Endothelial cell (in vitro differentiated cells): ENCODE measurements at regions not wholly inside any gene's neighbourhood (a gene's known extent, or its start where the extent isn't known, plus 50 kb on each side); places are given as distances from the start of the nearest gene placed in this dataset.
"Not testable (repeated sequence)": the region's sequence is repeated elsewhere in the genome, so short reads cannot be mapped to it uniquely, and the experiment has no call there.

Source experiments
- DNase-seq: peaks from one replicate; pipeline ENCODE4 v3.0.0; 2021; ENCODE audit warnings: low spot score
- H3K27ac Mint-ChIP-seq: one replicate; pipeline ENCODE4 v1.8.0; 2021; ENCODE audit warnings: mixed read lengths, inconsistent platforms; ENCODE audit not compliant: unreplicated experiment
- H3K27me3 Mint-ChIP-seq: one replicate; pipeline ENCODE4 v1.8.0; 2021; ENCODE audit warnings: mild to moderate bottlenecking, moderate library complexity, mixed read lengths, inconsistent platforms; ENCODE audit not compliant: unreplicated experiment
- H3K36me3 Mint-ChIP-seq: one replicate; pipeline ENCODE4 v1.8.0; 2021; ENCODE audit warnings: mild to moderate bottlenecking, low read depth, mixed read lengths, inconsistent platforms; ENCODE audit not compliant: unreplicated experiment
- H3K4me1 Mint-ChIP-seq: one replicate; pipeline ENCODE4 v1.8.0; 2021; ENCODE audit warnings: mild to moderate bottlenecking, mixed read lengths, inconsistent platforms; ENCODE audit not compliant: unreplicated experiment
- H3K4me3 Mint-ChIP-seq: one replicate; pipeline ENCODE4 v1.8.0; 2021; ENCODE audit warnings: mild to moderate bottlenecking, mixed read lengths, inconsistent platforms; ENCODE audit not compliant: unreplicated experiment
- H3K9me3 Mint-ChIP-seq: one replicate; pipeline ENCODE4 v1.8.0; 2021; ENCODE audit warnings: mixed read lengths, inconsistent platforms; ENCODE audit not compliant: unreplicated experiment
- CTCF ChIP-seq: fragments of 200-600 bp; sonication (generic); IDR thresholded peaks from one replicate; pipeline ENCODE4 v1.5.0; 2021; ENCODE audit warnings: antibody characterized with exemption; ENCODE audit not compliant: unreplicated experiment

- H3K4me3 Mint-ChIP-seq, DNase-seq: not testable (repeated sequence)
Observed at GRCh38 chr15:31647337-31647826, 320.7 kb downstream of the KLF13 start.

GRCh38 chr15:31649634-31650033 lies 323.0 kb downstream of the KLF13 start:
- H3K36me3 Mint-ChIP-seq, H3K27ac Mint-ChIP-seq, H3K27me3 Mint-ChIP-seq, DNase-seq, H3K9me3 Mint-ChIP-seq, H3K4me3 Mint-ChIP-seq: not testable (repeated sequence)
- peak; percentile 1 for TF ChIP-seq CTCF
- H3K4me1 Mint-ChIP-seq, result peaks cover 11% of the 10 kb centered on the region

More at GRCh38 chr15:31647337-31647826, 320.7 kb downstream of the KLF13 start:
- H3K27me3 Mint-ChIP-seq, H3K9me3 Mint-ChIP-seq, H3K36me3 Mint-ChIP-seq, H3K27ac Mint-ChIP-seq: not testable (repeated sequence)
- peaks cover 11% of the 10 kb centered on the region for H3K4me1 Mint-ChIP-seq

- not testable (repeated sequence) for H3K4me3 Mint-ChIP-seq, H3K27ac Mint-ChIP-seq, H3K27me3 Mint-ChIP-seq, H3K9me3 Mint-ChIP-seq, H3K36me3 Mint-ChIP-seq
- H3K4me1 Mint-ChIP-seq, result peaks cover 11% of the 10 kb centered on the region
- peak; percentile 40 for DNase-seq
- TF ChIP-seq CTCF, result peak; percentile 17
Observed at GRCh38 chr15:31650055-31650701, 323.5 kb downstream of the KLF13 start.

- not testable (repeated sequence) for H3K27me3 Mint-ChIP-seq
Observed at GRCh38 chr15:31656915-31657314, 330.3 kb downstream of the KLF13 start.

GRCh38 chr15:31660816-31661215 lies 334.2 kb downstream of the KLF13 start:
- H3K27ac Mint-ChIP-seq, result no peak overlapping the region
- H3K27me3 Mint-ChIP-seq, result peaks cover 2% of the 10 kb centered on the region
- H3K9me3 Mint-ChIP-seq, result no peaks in the 10 kb centered on the region
- no peaks in the 10 kb centered on the region for H3K4me1 Mint-ChIP-seq
- no peaks in the 10 kb centered on the region for H3K36me3 Mint-ChIP-seq
- no peak for DNase-seq
- no peak overlapping the region for H3K4me3 Mint-ChIP-seq
- no peak for TF ChIP-seq CTCF

More at GRCh38 chr15:31656915-31657314, 330.3 kb downstream of the KLF13 start:
- H3K9me3 Mint-ChIP-seq, H3K27ac Mint-ChIP-seq, H3K4me1 Mint-ChIP-seq, DNase-seq, H3K4me3 Mint-ChIP-seq, H3K36me3 Mint-ChIP-seq: not testable (repeated sequence)

GRCh38 chr15:31665732-31666131 lies 339.1 kb downstream of the KLF13 start:
- H3K36me3 Mint-ChIP-seq, DNase-seq, H3K27ac Mint-ChIP-seq, H3K27me3 Mint-ChIP-seq, H3K9me3 Mint-ChIP-seq, H3K4me1 Mint-ChIP-seq, H3K4me3 Mint-ChIP-seq: not testable (repeated sequence)

GRCh38 chr15:31669158-31669908 lies 342.7 kb downstream of the KLF13 start:
- H3K27me3 Mint-ChIP-seq, H3K36me3 Mint-ChIP-seq, DNase-seq, H3K9me3 Mint-ChIP-seq, H3K4me3 Mint-ChIP-seq, H3K27ac Mint-ChIP-seq, H3K4me1 Mint-ChIP-seq: not testable (repeated sequence)

GRCh38 chr15:31673263-31673662 lies 346.6 kb downstream of the KLF13 start:
- not testable (repeated sequence) for DNase-seq, H3K4me1 Mint-ChIP-seq, H3K9me3 Mint-ChIP-seq, H3K27ac Mint-ChIP-seq, H3K4me3 Mint-ChIP-seq, H3K27me3 Mint-ChIP-seq, H3K36me3 Mint-ChIP-seq

GRCh38 chr15:31681529-31682259 lies 348.6 kb upstream of the CHRNA7 start:
- H3K27ac Mint-ChIP-seq, H3K36me3 Mint-ChIP-seq, H3K4me1 Mint-ChIP-seq, DNase-seq, H3K4me3 Mint-ChIP-seq, H3K27me3 Mint-ChIP-seq, H3K9me3 Mint-ChIP-seq: not testable (repeated sequence)
